Progenitor cell of endocrine pancreas (in vitro differentiated cells): ENCODE measurements at regions not wholly inside any gene's neighbourhood (a gene's known extent, or its start where the extent isn't known, plus 50 kb on each side); places are given as distances from the start of the nearest gene placed in this dataset.

ENCODE experiments used
- DNase-seq: peaks from one replicate; pipeline ENCODE4 v3.0.0; 2021; ENCODE audit warnings: low spot score; ENCODE audit not compliant: unreplicated experiment
- H3K27ac Mint-ChIP-seq: 2 replicates; pipeline ENCODE4 v1.8.0; 2021; ENCODE audit warnings: mild to moderate bottlenecking, moderate library complexity, mixed read lengths
- H3K27me3 Mint-ChIP-seq: 2 replicates; pipeline ENCODE4 v1.8.0; 2021; ENCODE audit warnings: mixed read lengths
- H3K36me3 Mint-ChIP-seq: 2 replicates; pipeline ENCODE4 v1.8.0; 2022; ENCODE audit warnings: mixed read lengths; ENCODE audit not compliant: insufficient read depth
- H3K4me1 Mint-ChIP-seq: 2 replicates; pipeline ENCODE4 v1.8.0; 2021; ENCODE audit warnings: low read depth, mixed read lengths
- H3K4me3 Mint-ChIP-seq: 2 replicates; pipeline ENCODE4 v1.8.0; 2021; ENCODE audit warnings: low read depth, mild to moderate bottlenecking, moderate library complexity, mixed read lengths
- H3K9me3 Mint-ChIP-seq: 2 replicates; pipeline ENCODE4 v1.8.0; 2021; ENCODE audit warnings: low read depth, mixed read lengths
- TF ChIP-seq, protein P1 (sequence below): fragments of 200-600 bp; sonication (generic); IDR thresholded peaks from one replicate; pipeline ENCODE4 v1.5.0; 2021; ENCODE audit warnings: antibody characterized with exemption, mild to moderate bottlenecking; ENCODE audit not compliant: unreplicated experiment

DNA sequence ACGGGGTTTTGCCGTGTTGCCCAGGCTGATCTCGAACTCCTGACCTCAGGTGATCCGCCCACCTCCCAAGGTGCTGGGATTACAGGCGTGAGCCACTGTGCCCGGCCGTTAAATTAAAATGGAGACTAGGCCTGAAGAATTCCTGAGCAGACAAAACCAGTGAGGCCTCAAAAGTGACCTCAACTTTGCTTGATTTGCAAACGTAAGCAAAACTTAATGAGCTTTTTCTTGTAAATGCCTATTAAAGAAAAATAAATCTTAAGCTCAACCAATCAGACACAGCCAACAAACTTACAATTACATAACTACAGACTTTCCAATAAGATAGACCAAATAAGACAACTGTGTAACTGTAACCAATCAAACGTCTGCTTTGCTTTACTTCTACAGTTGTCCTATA lies 111.3 kb upstream of the SEMA6A start:
- Mint-ChIP-seq H3K27me3 (no peaks in the 10 kb centered on the region), H3K4me3 (no peak overlapping the region), H3K27ac (no peak overlapping the region), H3K9me3 (no peaks in the 10 kb centered on the region), H3K4me1 (peaks cover 14% of the 10 kb centered on the region), H3K36me3 (no peaks in the 10 kb centered on the region)
- no peak for DNase-seq
- TF ChIP-seq, protein P1, sequence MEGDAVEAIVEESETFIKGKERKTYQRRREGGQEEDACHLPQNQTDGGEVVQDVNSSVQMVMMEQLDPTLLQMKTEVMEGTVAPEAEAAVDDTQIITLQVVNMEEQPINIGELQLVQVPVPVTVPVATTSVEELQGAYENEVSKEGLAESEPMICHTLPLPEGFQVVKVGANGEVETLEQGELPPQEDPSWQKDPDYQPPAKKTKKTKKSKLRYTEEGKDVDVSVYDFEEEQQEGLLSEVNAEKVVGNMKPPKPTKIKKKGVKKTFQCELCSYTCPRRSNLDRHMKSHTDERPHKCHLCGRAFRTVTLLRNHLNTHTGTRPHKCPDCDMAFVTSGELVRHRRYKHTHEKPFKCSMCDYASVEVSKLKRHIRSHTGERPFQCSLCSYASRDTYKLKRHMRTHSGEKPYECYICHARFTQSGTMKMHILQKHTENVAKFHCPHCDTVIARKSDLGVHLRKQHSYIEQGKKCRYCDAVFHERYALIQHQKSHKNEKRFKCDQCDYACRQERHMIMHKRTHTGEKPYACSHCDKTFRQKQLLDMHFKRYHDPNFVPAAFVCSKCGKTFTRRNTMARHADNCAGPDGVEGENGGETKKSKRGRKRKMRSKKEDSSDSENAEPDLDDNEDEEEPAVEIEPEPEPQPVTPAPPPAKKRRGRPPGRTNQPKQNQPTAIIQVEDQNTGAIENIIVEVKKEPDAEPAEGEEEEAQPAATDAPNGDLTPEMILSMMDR = no peak

DNA sequence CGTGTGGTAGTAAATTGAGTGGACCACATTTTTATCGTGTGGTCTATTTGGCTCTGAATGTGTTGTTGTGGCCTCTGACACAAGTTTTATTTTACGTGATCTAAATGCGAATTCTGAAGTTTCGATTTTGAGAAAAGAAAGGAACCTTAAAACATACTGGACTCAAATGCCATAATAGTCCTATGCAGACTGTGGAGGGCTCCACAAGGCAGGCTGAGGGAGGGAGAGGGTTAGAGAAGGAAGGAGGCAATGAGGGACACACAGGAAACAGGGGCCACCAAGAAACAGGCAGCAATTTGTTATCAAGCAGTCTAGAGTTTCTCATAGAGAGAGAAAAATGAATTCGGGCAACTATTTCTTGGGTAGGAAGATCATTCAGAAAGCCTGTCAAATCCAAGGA lies 110.4 kb upstream of the SEMA6A start:
- Mint-ChIP-seq H3K4me3 (no peak overlapping the region), H3K27me3 (no peaks in the 10 kb centered on the region), H3K27ac (no peak overlapping the region), H3K9me3 (no peaks in the 10 kb centered on the region), H3K4me1 (peaks cover 14% of the 10 kb centered on the region), H3K36me3 (no peaks in the 10 kb centered on the region)
- TF ChIP-seq, protein P1 = no peak
- DNase-seq = no peak

DNA sequence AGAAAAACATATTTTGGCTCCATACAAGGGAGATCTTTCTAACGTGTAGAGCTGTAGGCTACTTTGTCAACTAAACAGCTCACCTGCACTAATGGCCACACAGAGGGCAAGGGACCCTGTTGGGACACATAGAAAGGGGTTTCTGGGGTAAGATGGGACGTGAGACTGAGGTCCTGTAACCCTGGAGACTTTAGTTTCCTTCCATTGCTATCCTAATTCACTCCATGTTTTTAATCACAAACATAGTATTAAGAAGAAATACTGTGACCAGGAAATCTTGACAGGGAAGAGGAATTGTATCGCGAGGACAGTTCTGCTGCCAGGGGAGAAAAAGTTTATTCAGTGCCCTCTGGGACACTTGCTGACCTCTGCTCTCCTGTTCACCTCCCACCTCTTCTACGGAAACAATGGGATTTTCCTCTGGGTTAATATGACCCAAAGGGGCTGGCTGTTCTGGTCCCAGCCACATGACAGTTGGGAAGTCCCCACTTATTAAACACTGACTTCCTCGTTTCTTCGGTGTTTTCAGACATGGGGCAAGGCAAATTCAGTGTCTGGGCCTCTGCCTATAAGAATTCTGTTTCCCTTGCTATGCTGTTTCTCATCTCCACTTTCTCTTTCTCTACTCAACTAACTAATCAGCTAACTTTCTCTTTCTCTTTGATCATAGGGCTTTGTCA lies 106.9 kb upstream of the SEMA6A start:
- H3K9me3 Mint-ChIP-seq = no peaks in the 10 kb centered on the region
- peaks cover 20% of the 10 kb centered on the region for H3K4me1 Mint-ChIP-seq
- H3K27ac Mint-ChIP-seq = no peak overlapping the region
- H3K27me3 Mint-ChIP-seq = no peaks in the 10 kb centered on the region
- no peaks in the 10 kb centered on the region for H3K36me3 Mint-ChIP-seq
- TF ChIP-seq, protein P1 = no peak
- no peak for DNase-seq
- no peak overlapping the region for H3K4me3 Mint-ChIP-seq

DNA sequence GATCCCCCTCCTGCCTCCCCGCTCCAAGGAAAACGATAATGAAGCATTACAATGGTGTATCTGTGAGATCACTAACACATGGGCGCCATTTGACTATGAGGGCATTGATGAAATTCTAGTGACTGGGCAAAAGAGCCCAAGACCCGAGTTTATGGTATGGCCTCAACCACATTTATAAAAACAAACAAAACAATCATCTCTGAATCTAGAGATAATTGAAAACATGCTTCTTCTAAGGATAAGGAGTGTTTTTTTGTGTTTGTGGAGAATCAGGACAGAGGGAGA lies 100.9 kb upstream of the SEMA6A start:
- DNase-seq = no peak
- Mint-ChIP-seq H3K4me3 (no peak overlapping the region), H3K4me1 (peaks cover 9% of the 10 kb centered on the region), H3K36me3 (no peaks in the 10 kb centered on the region), H3K27ac (no peak overlapping the region), H3K27me3 (no peaks in the 10 kb centered on the region), H3K9me3 (no peaks in the 10 kb centered on the region)
- TF ChIP-seq, protein P1 = no peak

GRCh38 chr5:116674881-116675625 lies 100.4 kb upstream of the SEMA6A start:
- no peaks in the 10 kb centered on the region for H3K9me3 Mint-ChIP-seq
- no peaks in the 10 kb centered on the region for H3K27me3 Mint-ChIP-seq
- DNase-seq = no peak
- peaks cover 9% of the 10 kb centered on the region for H3K4me1 Mint-ChIP-seq
- no peak overlapping the region for H3K4me3 Mint-ChIP-seq
- H3K27ac Mint-ChIP-seq = no peak overlapping the region
- H3K36me3 Mint-ChIP-seq = no peaks in the 10 kb centered on the region
- TF ChIP-seq, protein P1 = no peak
